ENCODE measurements at regions not wholly inside any gene's neighbourhood (a gene's known extent, or its start where the extent isn't known, plus 50 kb on each side); places are given as distances from the start of the nearest gene placed in this dataset.

DNA sequence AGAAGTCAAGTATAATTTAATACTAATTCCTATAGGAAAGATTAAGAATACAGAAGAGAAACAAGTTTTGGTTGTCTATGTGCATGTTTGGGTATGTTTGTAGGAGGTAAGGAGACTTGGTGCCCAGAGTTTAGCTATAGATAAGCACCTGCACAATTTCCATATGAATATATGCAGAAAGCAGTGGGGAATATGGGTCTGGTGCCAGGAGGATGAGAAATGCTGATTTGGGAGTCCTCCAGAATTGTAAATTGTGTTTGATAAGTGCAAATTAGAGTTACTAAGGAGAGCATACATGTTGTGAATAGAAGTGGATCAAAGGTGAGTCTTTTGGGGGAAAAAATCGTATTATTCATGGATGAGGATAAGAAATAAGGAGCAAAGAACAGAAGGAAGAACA is 653.1 kb downstream of the EFNA5 start:
- no peak for TF ChIP-seq MAX (IDR thresholded peaks at IDR 0.05)
- no peak for TF ChIP-seq TCF12 (IDR thresholded peaks at IDR 0.05; ENCODE audit: low read depth)
- TF ChIP-seq RAD21 (IDR thresholded peaks at IDR 0.05; ENCODE audit: low read depth): no peak
- TF ChIP-seq CREB1 (IDR thresholded peaks at IDR 0.05; ENCODE audit: low read depth): no peak
- no peak for TF ChIP-seq EP300 (IDR thresholded peaks at IDR 0.05; ENCODE audit: borderline replicate concordance)
- no peak for TF ChIP-seq ZBTB7A (IDR thresholded peaks at IDR 0.05; ENCODE audit: low read depth)
- TF ChIP-seq YY1 (IDR thresholded peaks at IDR 0.05; ENCODE audit: low read depth): no peak
- no peak for TF ChIP-seq TAF1 (IDR thresholded peaks at IDR 0.05; ENCODE audit: low read depth)
- no peak for TF ChIP-seq TEAD4 (IDR thresholded peaks at IDR 0.05)
- TF ChIP-seq, protein P1, sequence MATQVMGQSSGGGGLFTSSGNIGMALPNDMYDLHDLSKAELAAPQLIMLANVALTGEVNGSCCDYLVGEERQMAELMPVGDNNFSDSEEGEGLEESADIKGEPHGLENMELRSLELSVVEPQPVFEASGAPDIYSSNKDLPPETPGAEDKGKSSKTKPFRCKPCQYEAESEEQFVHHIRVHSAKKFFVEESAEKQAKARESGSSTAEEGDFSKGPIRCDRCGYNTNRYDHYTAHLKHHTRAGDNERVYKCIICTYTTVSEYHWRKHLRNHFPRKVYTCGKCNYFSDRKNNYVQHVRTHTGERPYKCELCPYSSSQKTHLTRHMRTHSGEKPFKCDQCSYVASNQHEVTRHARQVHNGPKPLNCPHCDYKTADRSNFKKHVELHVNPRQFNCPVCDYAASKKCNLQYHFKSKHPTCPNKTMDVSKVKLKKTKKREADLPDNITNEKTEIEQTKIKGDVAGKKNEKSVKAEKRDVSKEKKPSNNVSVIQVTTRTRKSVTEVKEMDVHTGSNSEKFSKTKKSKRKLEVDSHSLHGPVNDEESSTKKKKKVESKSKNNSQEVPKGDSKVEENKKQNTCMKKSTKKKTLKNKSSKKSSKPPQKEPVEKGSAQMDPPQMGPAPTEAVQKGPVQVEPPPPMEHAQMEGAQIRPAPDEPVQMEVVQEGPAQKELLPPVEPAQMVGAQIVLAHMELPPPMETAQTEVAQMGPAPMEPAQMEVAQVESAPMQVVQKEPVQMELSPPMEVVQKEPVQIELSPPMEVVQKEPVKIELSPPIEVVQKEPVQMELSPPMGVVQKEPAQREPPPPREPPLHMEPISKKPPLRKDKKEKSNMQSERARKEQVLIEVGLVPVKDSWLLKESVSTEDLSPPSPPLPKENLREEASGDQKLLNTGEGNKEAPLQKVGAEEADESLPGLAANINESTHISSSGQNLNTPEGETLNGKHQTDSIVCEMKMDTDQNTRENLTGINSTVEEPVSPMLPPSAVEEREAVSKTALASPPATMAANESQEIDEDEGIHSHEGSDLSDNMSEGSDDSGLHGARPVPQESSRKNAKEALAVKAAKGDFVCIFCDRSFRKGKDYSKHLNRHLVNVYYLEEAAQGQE (IDR thresholded peaks at IDR 0.05; ENCODE audit: low read depth): no peak
